ENCODE measurements at regions not wholly inside any gene's neighbourhood (a gene's known extent, or its start where the extent isn't known, plus 50 kb on each side); places are given as distances from the start of the nearest gene placed in this dataset.
"Not testable (repeated sequence)": the region's sequence is repeated elsewhere in the genome, so short reads cannot be mapped to it uniquely, and the experiment has no call there.

DNA sequence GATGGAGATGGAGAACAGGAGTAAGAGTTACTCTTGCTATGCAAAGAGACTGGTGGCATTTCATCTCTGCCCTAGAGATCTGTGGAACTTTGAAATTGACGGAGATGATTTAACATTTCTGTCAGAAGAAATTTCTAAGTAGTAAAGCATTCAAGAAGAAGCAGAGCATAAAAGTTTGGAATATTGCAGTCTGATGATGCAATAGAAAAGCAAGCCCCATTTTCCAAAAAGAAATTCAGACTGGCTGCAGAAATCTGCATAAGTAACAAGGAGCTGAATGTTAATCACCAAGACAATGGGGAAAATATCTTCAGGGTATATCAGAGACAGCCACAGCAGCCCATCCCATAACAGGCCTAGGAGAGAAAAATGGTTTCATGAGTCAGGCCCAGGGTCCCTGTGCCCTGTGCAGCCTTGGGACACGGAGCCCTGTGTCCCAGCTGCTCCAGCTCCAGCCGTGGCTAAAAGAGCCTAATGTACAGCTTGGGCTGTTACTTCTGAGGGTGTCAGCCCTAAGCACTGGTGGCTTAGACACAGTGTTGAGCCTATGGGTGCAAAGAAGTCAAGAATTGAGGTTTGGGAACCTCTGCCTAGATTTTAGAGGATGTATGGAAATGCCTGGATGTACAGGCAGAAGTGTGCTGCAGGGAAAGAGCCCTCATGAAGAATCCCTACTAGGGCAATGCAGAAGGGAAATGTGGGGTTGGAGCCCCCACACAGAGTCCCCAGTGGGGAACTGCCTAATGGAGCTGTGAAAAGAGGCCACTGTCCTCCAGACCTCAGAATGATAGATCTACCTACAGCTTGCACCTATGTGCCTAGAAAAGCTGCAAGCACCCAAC, 616.6 kb downstream of the SLC16A7 start:
- no peak for DNase-seq (ENCODE audit: low read depth)
- TF ChIP-seq CTCF (conservative IDR thresholded peaks at IDR 0.05; ENCODE audit: low read length), result no peak
- H3K4me3 ChIP-seq (ENCODE audit: low read length), result no peak overlapping the region

GRCh38 chr12:60213272-60213671, 617.4 kb downstream of the SLC16A7 start:
- H3K4me3 ChIP-seq (ENCODE audit: low read length); DNase-seq (ENCODE audit: low read depth): not testable (repeated sequence)

DNA sequence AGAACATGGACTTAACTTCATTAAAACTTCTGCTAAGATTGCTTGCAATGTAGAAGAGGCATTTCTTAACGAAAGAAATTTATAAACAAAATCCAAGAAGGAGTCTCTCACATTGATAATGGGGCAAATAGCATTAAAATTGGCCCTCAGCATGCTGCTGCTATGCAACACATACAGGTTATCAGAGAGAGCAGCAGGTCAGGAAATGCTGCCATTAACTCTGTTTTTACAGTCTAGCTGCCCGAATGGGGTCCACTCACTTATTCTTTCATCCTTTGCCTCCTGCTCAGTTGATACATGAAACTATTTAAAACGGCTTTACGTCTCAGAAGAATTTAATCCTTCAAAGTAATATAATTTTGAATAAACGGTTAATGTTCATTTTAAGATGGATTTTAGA, 620.4 kb downstream of the SLC16A7 start:
- TF ChIP-seq CTCF (conservative IDR thresholded peaks at IDR 0.05; ENCODE audit: low read length), result no peak
- no peak for DNase-seq (ENCODE audit: low read depth)
- H3K4me3 ChIP-seq (ENCODE audit: low read length), result no peak overlapping the region

GRCh38 chr12:60223242-60223641, 627.4 kb downstream of the SLC16A7 start:
- no peak for DNase-seq (ENCODE audit: low read depth)
- H3K4me3 ChIP-seq (ENCODE audit: low read length), result no peak overlapping the region
- no peak for TF ChIP-seq CTCF (conservative IDR thresholded peaks at IDR 0.05; ENCODE audit: low read length)

- H3K4me3 ChIP-seq (ENCODE audit: low read length), result no peak overlapping the region
- TF ChIP-seq CTCF (conservative IDR thresholded peaks at IDR 0.05; ENCODE audit: low read length), result no peak
- DNase-seq (ENCODE audit: low read depth), result no peak
Observed at GRCh38 chr12:60225216-60226000, 629.6 kb downstream of the SLC16A7 start.

DNA sequence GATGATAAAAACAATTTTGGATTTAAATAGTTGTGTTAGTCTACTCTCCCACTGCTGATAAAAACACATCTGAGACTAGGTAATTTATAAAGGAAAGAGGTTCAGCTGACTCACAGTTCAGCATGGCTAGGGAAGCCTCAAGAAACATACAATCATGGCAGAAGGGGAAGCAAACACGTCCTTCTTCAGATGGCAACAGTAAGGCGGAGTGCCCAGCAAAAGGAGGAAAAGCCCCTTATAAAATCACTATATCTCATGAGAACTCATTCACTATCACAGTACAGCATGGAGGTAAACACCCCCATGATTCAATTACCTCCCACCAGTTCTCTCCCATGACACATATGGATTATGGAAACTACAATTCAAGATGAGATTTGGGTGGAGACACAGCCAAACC, 632.1 kb downstream of the SLC16A7 start:
- no peak for DNase-seq (ENCODE audit: low read depth)
- no peak for TF ChIP-seq CTCF (conservative IDR thresholded peaks at IDR 0.05; ENCODE audit: low read length)
- no peak overlapping the region for H3K4me3 ChIP-seq (ENCODE audit: low read length)

DNA sequence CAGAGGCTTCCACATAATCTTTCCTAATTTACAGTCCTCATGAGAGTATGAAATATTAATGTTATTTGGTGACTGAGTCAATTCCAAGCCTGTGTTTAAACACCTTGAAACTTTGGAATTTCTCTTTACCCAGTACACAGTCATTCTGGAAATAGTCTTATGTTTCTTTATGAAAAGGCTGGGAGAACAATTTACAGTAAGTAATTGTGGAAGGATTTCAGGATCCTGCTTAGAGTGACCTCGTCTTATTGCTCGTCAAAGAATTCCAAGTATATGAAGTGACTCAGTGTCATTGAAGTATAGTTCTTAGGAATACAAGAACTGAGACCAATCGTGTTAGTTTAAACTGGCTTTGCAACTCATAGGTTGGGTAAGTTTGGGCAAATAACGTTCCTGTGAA, 634.2 kb downstream of the SLC16A7 start:
- peak; percentile 40 for DNase-seq (ENCODE audit: low read depth)
- H3K4me3 ChIP-seq (ENCODE audit: low read length), result no peak overlapping the region
- TF ChIP-seq CTCF (conservative IDR thresholded peaks at IDR 0.05; ENCODE audit: low read length), result no peak
